ENCODE measurements at regions not wholly inside any gene's neighbourhood (a gene's known extent, or its start where the extent isn't known, plus 50 kb on each side); places are given as distances from the start of the nearest gene placed in this dataset.

GRCh38 chr21:31418377-31419001 lies 74.4 kb upstream of the TIAM1 start:
- TF ChIP-seq ELF4 (IDR thresholded peaks at IDR 0.05) (no peak), FOXA1 (IDR thresholded peaks at IDR 0.05) (no peak), BHLHE40 (IDR thresholded peaks at IDR 0.05; ENCODE audit: borderline replicate concordance) (no peak), L3MBTL2 (conservative IDR thresholded peaks at IDR 0.05) (no peak), SP1 (IDR thresholded peaks at IDR 0.05) (no peak), FOXK2 (IDR thresholded peaks at IDR 0.05) (no peak)

All from HEK293T (cell line).